ENCODE measurements at regions not wholly inside any gene's neighbourhood (a gene's known extent, or its start where the extent isn't known, plus 50 kb on each side); places are given as distances from the start of the nearest gene placed in this dataset.

DNA sequence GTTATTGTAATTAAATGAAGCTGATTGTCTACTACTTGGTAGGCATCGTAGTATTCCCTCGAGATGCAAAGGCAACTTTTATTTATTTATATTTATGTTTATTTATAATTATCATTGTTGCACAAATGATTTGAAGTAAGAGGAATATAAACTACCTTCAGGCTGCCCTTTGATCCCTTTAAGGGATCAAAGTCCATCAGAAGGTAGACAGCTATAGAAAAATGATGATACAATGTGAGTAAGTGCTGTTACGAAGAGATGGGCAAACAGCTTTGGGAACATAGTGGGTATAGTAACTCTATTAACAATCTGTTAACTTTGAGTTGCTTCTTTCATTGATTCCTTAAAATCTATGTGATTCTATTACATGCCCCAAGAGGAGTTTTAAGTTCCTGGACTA is 512.8 kb upstream of the CITED2 start:
- DNase-seq (ENCODE audit: low read depth) = no peak
- H3K4me3 ChIP-seq (ENCODE audit: low read depth, low read length) = no peak overlapping the region
- TF ChIP-seq, protein P1, sequence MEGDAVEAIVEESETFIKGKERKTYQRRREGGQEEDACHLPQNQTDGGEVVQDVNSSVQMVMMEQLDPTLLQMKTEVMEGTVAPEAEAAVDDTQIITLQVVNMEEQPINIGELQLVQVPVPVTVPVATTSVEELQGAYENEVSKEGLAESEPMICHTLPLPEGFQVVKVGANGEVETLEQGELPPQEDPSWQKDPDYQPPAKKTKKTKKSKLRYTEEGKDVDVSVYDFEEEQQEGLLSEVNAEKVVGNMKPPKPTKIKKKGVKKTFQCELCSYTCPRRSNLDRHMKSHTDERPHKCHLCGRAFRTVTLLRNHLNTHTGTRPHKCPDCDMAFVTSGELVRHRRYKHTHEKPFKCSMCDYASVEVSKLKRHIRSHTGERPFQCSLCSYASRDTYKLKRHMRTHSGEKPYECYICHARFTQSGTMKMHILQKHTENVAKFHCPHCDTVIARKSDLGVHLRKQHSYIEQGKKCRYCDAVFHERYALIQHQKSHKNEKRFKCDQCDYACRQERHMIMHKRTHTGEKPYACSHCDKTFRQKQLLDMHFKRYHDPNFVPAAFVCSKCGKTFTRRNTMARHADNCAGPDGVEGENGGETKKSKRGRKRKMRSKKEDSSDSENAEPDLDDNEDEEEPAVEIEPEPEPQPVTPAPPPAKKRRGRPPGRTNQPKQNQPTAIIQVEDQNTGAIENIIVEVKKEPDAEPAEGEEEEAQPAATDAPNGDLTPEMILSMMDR (IDR thresholded peaks at IDR 0.05; ENCODE audit: insufficient read depth, low read length) = no peak

DNA sequence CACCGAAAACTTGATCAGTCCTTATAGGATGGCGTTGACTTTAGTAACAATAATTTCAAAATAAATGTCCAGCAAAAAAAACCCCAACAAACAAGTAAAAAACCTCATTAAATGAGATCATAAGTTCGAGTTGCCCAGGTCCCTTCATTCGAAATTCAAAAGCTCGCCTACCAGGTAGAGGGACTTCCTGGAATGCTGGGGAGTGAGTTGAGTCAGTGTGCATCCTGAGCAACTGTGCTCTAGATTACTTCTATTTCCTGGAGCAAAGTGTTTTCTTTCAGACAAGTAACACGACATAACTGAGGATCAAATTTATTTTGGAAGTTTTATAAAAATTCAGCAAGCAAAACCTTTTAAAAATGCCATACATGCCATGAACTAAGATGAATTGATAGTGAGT is 511.9 kb upstream of the CITED2 start:
- no peak for DNase-seq (ENCODE audit: low read depth)
- TF ChIP-seq, protein P1 (IDR thresholded peaks at IDR 0.05; ENCODE audit: insufficient read depth, low read length) = no peak
- no peak overlapping the region for H3K4me3 ChIP-seq (ENCODE audit: low read depth, low read length)

DNA sequence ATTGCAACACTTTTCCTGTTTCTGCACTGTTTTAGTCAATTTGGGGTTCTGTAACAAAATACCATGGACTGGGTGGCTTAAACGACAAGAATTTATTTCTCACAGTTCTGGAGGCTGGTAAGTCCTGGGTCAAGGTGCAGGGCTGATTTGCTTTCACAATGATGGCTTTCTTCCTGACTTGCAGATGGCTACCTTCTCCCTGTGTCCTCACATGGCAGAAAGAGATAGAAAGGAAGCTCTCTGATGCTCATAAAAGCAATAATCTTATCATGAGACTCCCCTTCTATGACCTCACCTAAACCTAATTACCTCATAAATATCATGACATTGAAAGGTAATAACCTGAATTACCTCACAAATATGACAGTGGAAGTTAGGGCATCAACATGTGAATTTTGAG is 511.5 kb upstream of the CITED2 start:
- no peak overlapping the region for H3K4me3 ChIP-seq (ENCODE audit: low read depth, low read length)
- DNase-seq (ENCODE audit: low read depth) = no peak
- TF ChIP-seq, protein P1 (IDR thresholded peaks at IDR 0.05; ENCODE audit: insufficient read depth, low read length) = no peak

DNA sequence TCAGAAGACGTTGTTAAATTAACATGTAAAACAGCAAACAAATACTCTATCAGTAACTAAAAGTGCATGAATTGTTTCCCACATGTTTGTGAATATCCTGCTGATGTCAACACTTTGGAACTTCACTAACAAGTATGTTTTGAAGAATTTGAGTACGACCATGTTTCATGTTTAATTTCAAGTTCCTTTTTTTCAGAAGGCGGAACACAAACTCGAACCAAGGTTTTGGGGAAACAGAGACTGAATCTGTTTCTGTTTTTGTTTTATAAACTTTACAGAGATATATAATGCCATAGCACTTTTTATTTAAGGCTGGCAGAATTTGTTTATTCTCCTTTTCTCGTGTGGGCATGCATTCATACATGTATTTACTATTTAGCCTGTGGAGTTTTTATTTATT is 509.3 kb upstream of the CITED2 start:
- H3K4me3 ChIP-seq (ENCODE audit: low read depth, low read length) = no peak overlapping the region
- TF ChIP-seq, protein P1 (IDR thresholded peaks at IDR 0.05; ENCODE audit: insufficient read depth, low read length) = no peak
- no peak for DNase-seq (ENCODE audit: low read depth)

GRCh38 chr6:139882977-139883728 is 508.7 kb upstream of the CITED2 start:
- DNase-seq (ENCODE audit: low read depth) = peak; percentile 31

GRCh38 chr6:139882234-139882633 is 507.8 kb upstream of the CITED2 start:
- peak; percentile 23 for DNase-seq (ENCODE audit: low read depth)
- no peak overlapping the region for H3K4me3 ChIP-seq (ENCODE audit: low read depth, low read length)
- TF ChIP-seq, protein P1 (IDR thresholded peaks at IDR 0.05; ENCODE audit: insufficient read depth, low read length) = no peak

More at GRCh38 chr6:139882977-139883728, 508.7 kb upstream of the CITED2 start:
- TF ChIP-seq, protein P1 (IDR thresholded peaks at IDR 0.05; ENCODE audit: insufficient read depth, low read length) = no peak
- H3K4me3 ChIP-seq (ENCODE audit: low read depth, low read length) = no peak overlapping the region
